ENCODE measurements at regions not wholly inside any gene's neighbourhood (a gene's known extent, or its start where the extent isn't known, plus 50 kb on each side); places are given as distances from the start of the nearest gene placed in this dataset.

GRCh38 chr2:14316594-14316993, 315.9 kb upstream of the LRATD1 start:
- H3K27ac ChIP-seq (ENCODE audit: low read length in 2 of 2) = no peak overlapping the region
- no peaks in the 10 kb centered on the region for H3K79me2 ChIP-seq (ENCODE audit: control insufficient read depth, insufficient read depth, low read length)
- intact Hi-C loops (cut with micrococcal nuclease) = no loop called here
- Mint-ChIP-seq H3K4me1 (no peaks in the 10 kb centered on the region), H3K27ac (no peak overlapping the region), H3K4me3 (no peak overlapping the region), H3K27me3 (no peaks in the 10 kb centered on the region), H3K9me3 (ENCODE audit: insufficient read depth) (no peaks in the 10 kb centered on the region)
- H3K9me3 ChIP-seq (ENCODE audit: control extremely low read depth in 1 of 3, control insufficient read depth in 2 of 3, insufficient read depth in 1 of 3, low read length in 2 of 3) = no peaks in the 10 kb centered on the region
- no peak overlapping the region for H2AFZ ChIP-seq (ENCODE audit: insufficient read depth, low read depth, low read length, poor library complexity, severe bottlenecking)
- no peak overlapping the region for H3K4me3 ChIP-seq (ENCODE audit: control extremely low read depth in 1 of 5, extremely low read depth in 1 of 5, insufficient read depth in 1 of 5, low read depth in 2 of 5, low read length in 4 of 5)
- CTCF ChIA-PET = no interaction called here
- H3K9ac ChIP-seq (ENCODE audit: low read length) = no peak overlapping the region
- DNase-seq = no peak
- 71% methylated on average over 1 of the region's 1 CpG for WGBS (ENCODE audit: insufficient coverage)
- POLR2A ChIA-PET = no interaction called here
- H3K36me3 ChIP-seq (replicated peaks in 1 of 2; ENCODE audit: control extremely low read depth in 1 of 2, control insufficient read depth in 1 of 2, extremely low read depth in 1 of 2, insufficient read depth in 2 of 2, low read length in 1 of 2) = no peaks in the 10 kb centered on the region
- no peak for ATAC-seq (ENCODE audit: low read depth)
- H4K20me1 ChIP-seq (ENCODE audit: control insufficient read depth, insufficient read depth, low read length, poor library complexity, severe bottlenecking) = no peaks in the 10 kb centered on the region
- TF ChIP-seq EZH2 (IDR thresholded peaks at IDR 0.05; ENCODE audit: borderline replicate concordance, insufficient read depth, low read depth, low read length, poor library complexity, severe bottlenecking) (no peak), CTCF (IDR thresholded peaks at IDR 0.05) (no peak)
- no peaks in the 10 kb centered on the region for H3K27me3 ChIP-seq (replicated peaks in 1 of 4; ENCODE audit: control extremely low read depth in 1 of 4, control insufficient read depth in 3 of 4, insufficient read depth in 4 of 4, low read length in 3 of 4)
- no peaks in the 10 kb centered on the region for H3K4me1 ChIP-seq (ENCODE audit: control insufficient read depth in 2 of 2, insufficient read depth in 2 of 2, low read length in 2 of 2)
- H3K4me2 ChIP-seq (replicated peaks; ENCODE audit: low read depth, low read length, poor library complexity, severe bottlenecking) = no peak overlapping the region

- no peak for ATAC-seq (ENCODE audit: low read depth)
Measured at GRCh38 chr2:14321357-14321756, 311.2 kb upstream of the LRATD1 start.

More at GRCh38 chr2:14321357-14321756, 311.2 kb upstream of the LRATD1 start:
- Histone ChIP-seq H3K36me3 (replicated peaks in 1 of 2; ENCODE audit: control extremely low read depth in 1 of 2, control insufficient read depth in 1 of 2, extremely low read depth in 1 of 2, insufficient read depth in 2 of 2, low read length in 1 of 2) (no peaks in the 10 kb centered on the region), H3K27me3 (replicated peaks in 1 of 4; ENCODE audit: control extremely low read depth in 1 of 4, control insufficient read depth in 3 of 4, insufficient read depth in 4 of 4, low read length in 3 of 4) (no peaks in the 10 kb centered on the region), H3K79me2 (ENCODE audit: control insufficient read depth, insufficient read depth, low read length) (no peaks in the 10 kb centered on the region), H4K20me1 (ENCODE audit: control insufficient read depth, insufficient read depth, low read length, poor library complexity, severe bottlenecking) (no peaks in the 10 kb centered on the region), H3K27ac (ENCODE audit: low read length in 2 of 2) (no peak overlapping the region), H3K4me1 (ENCODE audit: control insufficient read depth in 2 of 2, insufficient read depth in 2 of 2, low read length in 2 of 2) (no peaks in the 10 kb centered on the region), H3K4me2 (replicated peaks; ENCODE audit: low read depth, low read length, poor library complexity, severe bottlenecking) (no peak overlapping the region), H3K4me3 (ENCODE audit: control extremely low read depth in 1 of 5, extremely low read depth in 1 of 5, insufficient read depth in 1 of 5, low read depth in 2 of 5, low read length in 4 of 5) (no peak overlapping the region), H2AFZ (ENCODE audit: insufficient read depth, low read depth, low read length, poor library complexity, severe bottlenecking) (no peak overlapping the region), H3K9ac (ENCODE audit: low read length) (no peak overlapping the region), H3K9me3 (ENCODE audit: control extremely low read depth in 1 of 3, control insufficient read depth in 2 of 3, insufficient read depth in 1 of 3, low read length in 2 of 3) (no peaks in the 10 kb centered on the region)
- TF ChIP-seq CTCF (IDR thresholded peaks at IDR 0.05) (no peak), EZH2 (IDR thresholded peaks at IDR 0.05; ENCODE audit: borderline replicate concordance, insufficient read depth, low read depth, low read length, poor library complexity, severe bottlenecking) (no peak)
- Mint-ChIP-seq H3K9me3 (ENCODE audit: insufficient read depth) (no peaks in the 10 kb centered on the region), H3K4me3 (no peak overlapping the region), H3K27me3 (no peaks in the 10 kb centered on the region), H3K27ac (no peak overlapping the region), H3K4me1 (no peaks in the 10 kb centered on the region)
- ChIA-PET POLR2A (no interaction called here), CTCF (no interaction called here)
- intact Hi-C loops (cut with micrococcal nuclease) = no loop called here
- DNase-seq = no peak
- 51% methylated on average over 2 of the region's 4 CpGs for WGBS (ENCODE audit: insufficient coverage)

Data from B cell (primary cell).